SJCRH30 (cell line): ENCODE measurements at regions not wholly inside any gene's neighbourhood (a gene's known extent, or its start where the extent isn't known, plus 50 kb on each side); places are given as distances from the start of the nearest gene placed in this dataset.
A peak's percentile ranks its signal among the peaks of the same experiment; 100 is the strongest.

Experiments
- DNase-seq, 2 experiments: peaks; one replicate each; pipeline ENCODE4 v3.0.0-alpha.2; 2015 to 2020
- H3K27ac ChIP-seq: fragments of 250-450 bp; sonication (Bioruptor Pico); 2 replicates; pipeline ENCODE4 v1.5.1; 2020; ENCODE audit warnings: mild to moderate bottlenecking, moderate library complexity
- H3K27me3 ChIP-seq: fragments of 250-450 bp; sonication (Bioruptor Pico); 2 replicates; pipeline ENCODE4 v1.5.1; 2020; ENCODE audit warnings: mild to moderate bottlenecking, moderate library complexity
- H3K36me3 ChIP-seq: fragments of 250-450 bp; sonication (Bioruptor Pico); 2 replicates; pipeline ENCODE4 v1.5.1; 2020; ENCODE audit warnings: mild to moderate bottlenecking, moderate library complexity
- H3K4me1 ChIP-seq: fragments of 250-450 bp; sonication (Bioruptor Pico); 2 replicates; pipeline ENCODE4 v1.5.1; 2020; ENCODE audit warnings: mild to moderate bottlenecking, moderate library complexity
- H3K4me3 ChIP-seq: fragments of 250-450 bp; sonication (Bioruptor Pico); 2 replicates; pipeline ENCODE4 v1.5.1; 2020; ENCODE audit warnings: mild to moderate bottlenecking, moderate library complexity
- H3K9me3 ChIP-seq: fragments of 250-450 bp; sonication (Bioruptor Pico); replicated peaks from 2 replicates; pipeline ENCODE4 v1.5.1; 2020; ENCODE audit warnings: mild to moderate bottlenecking, moderate library complexity

GRCh38 chr5:24750355-24750754 is 105.6 kb upstream of the CDH10 start:
- Histone ChIP-seq H3K9me3 (no peaks in the 10 kb centered on the region), H3K36me3 (no peaks in the 10 kb centered on the region), H3K27ac (no peak overlapping the region), H3K4me1 (no peaks in the 10 kb centered on the region), H3K4me3 (no peak overlapping the region), H3K27me3 (no peaks in the 10 kb centered on the region)
- DNase-seq, result no peak

DNA sequence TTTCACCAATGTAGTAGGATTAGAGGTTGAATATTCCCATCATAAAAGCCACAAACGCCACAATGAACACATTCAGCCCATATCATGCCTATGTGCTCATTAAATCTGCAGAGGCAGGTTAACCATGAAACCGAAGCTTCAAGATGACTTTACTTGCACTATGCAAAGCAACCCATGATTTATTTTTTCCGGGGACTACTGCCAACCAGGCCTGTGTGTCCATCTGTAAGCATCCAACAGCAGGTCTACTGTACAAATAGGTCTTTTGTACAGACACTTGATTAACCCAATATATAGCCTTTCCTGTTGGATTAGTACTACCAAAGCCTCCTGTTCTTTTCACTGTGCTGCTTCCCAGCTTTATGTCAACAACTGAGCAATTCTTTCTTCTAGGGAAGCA is 104.9 kb upstream of the CDH10 start:
- H3K4me1 ChIP-seq, result no peaks in the 10 kb centered on the region
- no peaks in the 10 kb centered on the region for H3K36me3 ChIP-seq
- DNase-seq, result no peak

DNA sequence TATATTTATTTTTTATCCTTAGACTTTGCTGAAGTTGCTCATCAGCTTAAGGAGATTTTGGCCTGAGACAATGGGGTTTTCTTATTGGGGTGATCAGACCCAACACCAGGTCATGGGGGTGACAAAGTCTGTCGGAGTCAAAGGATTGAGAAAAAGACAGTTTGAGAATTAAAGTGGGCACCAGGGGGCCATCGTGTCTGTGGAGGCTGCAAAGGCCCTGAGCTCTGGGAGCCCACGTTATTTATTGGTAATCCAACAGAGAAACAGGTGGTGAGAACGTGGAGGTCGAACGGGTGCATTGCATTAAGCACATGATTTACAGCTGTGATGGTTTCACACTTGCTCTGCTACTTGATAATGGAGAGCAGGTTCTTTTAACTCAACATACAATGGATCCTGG is 102.5 kb upstream of the CDH10 start:
- peak in 1 of 2 experiments; percentile 4 for DNase-seq
- Histone ChIP-seq H3K36me3 (no peaks in the 10 kb centered on the region), H3K4me3 (no peak overlapping the region), H3K9me3 (no peaks in the 10 kb centered on the region), H3K27me3 (no peaks in the 10 kb centered on the region), H3K27ac (no peak overlapping the region), H3K4me1 (no peaks in the 10 kb centered on the region)

More for the DNA sequence above, 104.9 kb upstream of the CDH10 start:
- Histone ChIP-seq H3K27ac (no peak overlapping the region), H3K4me3 (no peak overlapping the region), H3K27me3 (no peaks in the 10 kb centered on the region), H3K9me3 (no peaks in the 10 kb centered on the region)

DNA sequence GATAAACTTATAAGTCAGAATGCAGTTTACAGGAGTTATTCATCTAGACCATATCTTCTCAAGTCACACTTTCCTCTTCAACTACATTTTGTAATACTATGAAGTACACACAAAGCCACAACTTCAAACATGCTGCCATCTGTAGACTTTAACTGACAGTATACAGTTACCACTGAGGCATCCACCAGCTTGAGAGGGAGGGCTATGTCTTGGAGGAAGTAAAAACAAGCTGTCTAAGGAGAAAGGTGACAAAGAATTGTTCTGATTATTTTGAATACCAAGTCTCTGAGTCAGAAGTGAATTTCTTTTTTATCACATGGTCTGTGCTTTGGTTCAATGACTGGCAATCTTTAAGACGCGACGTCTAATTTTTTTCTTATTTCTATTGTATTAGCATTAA is 97.6 kb upstream of the CDH10 start:
- DNase-seq, result no peak
- H3K36me3 ChIP-seq, result no peaks in the 10 kb centered on the region
- no peak overlapping the region for H3K27ac ChIP-seq
- no peaks in the 10 kb centered on the region for H3K27me3 ChIP-seq
- H3K9me3 ChIP-seq, result no peaks in the 10 kb centered on the region
- no peak overlapping the region for H3K4me3 ChIP-seq
- no peaks in the 10 kb centered on the region for H3K4me1 ChIP-seq

GRCh38 chr5:24737163-24737562 is 92.4 kb upstream of the CDH10 start:
- Histone ChIP-seq H3K36me3 (no peaks in the 10 kb centered on the region), H3K4me3 (no peak overlapping the region), H3K4me1 (no peaks in the 10 kb centered on the region), H3K9me3 (no peaks in the 10 kb centered on the region), H3K27ac (no peak overlapping the region), H3K27me3 (no peaks in the 10 kb centered on the region)
- DNase-seq, result no peak

- no peaks in the 10 kb centered on the region for H3K9me3 ChIP-seq
- H3K4me1 ChIP-seq, result no peaks in the 10 kb centered on the region
- H3K4me3 ChIP-seq, result no peak overlapping the region
- no peak overlapping the region for H3K27ac ChIP-seq
- H3K27me3 ChIP-seq, result no peaks in the 10 kb centered on the region
- DNase-seq, result no peak
- no peaks in the 10 kb centered on the region for H3K36me3 ChIP-seq
Measured at GRCh38 chr5:24735284-24735683, 90.5 kb upstream of the CDH10 start.

GRCh38 chr5:24732184-24732583 is 87.4 kb upstream of the CDH10 start:
- no peak overlapping the region for H3K4me3 ChIP-seq
- H3K27me3 ChIP-seq, result no peaks in the 10 kb centered on the region
- H3K27ac ChIP-seq, result no peak overlapping the region
- no peak for DNase-seq
- no peaks in the 10 kb centered on the region for H3K36me3 ChIP-seq
- no peaks in the 10 kb centered on the region for H3K4me1 ChIP-seq
- no peaks in the 10 kb centered on the region for H3K9me3 ChIP-seq

DNA sequence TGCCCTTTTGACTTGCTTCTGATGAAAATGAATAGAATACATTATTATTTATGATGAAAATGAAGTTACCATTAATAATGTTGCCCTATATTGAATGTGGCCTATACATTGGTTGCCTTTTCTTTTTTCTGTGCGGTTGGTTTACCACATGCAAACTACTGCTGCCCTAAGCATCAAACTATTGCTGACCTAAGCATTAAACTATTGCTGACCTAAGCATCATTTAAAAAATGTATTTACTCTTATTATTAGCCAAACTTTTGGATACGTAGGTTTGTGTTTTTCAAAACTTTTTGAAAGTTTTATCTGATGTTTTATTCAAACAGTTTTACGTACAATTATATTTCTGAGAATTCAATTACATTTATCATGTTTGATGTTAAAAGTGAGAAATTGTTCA is 76.0 kb upstream of the CDH10 start:
- Histone ChIP-seq H3K27me3 (no peaks in the 10 kb centered on the region), H3K9me3 (no peaks in the 10 kb centered on the region), H3K36me3 (no peaks in the 10 kb centered on the region), H3K27ac (no peak overlapping the region), H3K4me1 (no peaks in the 10 kb centered on the region), H3K4me3 (no peak overlapping the region)
- DNase-seq, result no peak

DNA sequence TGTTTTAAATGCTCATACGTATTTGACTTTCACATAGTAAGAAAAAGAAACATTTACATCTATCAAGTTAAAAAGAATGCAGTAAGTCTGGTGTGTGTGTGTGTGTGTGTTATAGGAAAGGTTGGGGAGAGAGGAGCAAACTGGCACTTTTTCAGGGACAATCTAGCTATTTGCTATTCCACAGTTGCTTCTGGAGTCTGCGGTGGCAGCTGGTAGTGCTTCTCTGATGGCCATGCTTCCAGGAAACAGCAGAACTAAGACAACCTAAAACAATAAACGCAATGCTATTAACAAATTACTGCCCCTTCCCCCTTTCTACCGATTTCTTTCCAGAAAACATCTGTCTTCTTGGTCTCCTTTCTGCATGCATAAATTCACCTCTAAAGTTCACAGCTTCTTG is 70.0 kb upstream of the CDH10 start:
- no peak overlapping the region for H3K27ac ChIP-seq
- no peak overlapping the region for H3K4me3 ChIP-seq
- no peak for DNase-seq
- H3K9me3 ChIP-seq, result no peaks in the 10 kb centered on the region
- no peaks in the 10 kb centered on the region for H3K4me1 ChIP-seq
- H3K27me3 ChIP-seq, result no peaks in the 10 kb centered on the region
- no peaks in the 10 kb centered on the region for H3K36me3 ChIP-seq

- no peak for DNase-seq
- no peaks in the 10 kb centered on the region for H3K9me3 ChIP-seq
- no peaks in the 10 kb centered on the region for H3K27me3 ChIP-seq
- no peak overlapping the region for H3K4me3 ChIP-seq
- H3K4me1 ChIP-seq, result no peaks in the 10 kb centered on the region
- H3K27ac ChIP-seq, result no peak overlapping the region
- no peaks in the 10 kb centered on the region for H3K36me3 ChIP-seq
Measured at GRCh38 chr5:24712947-24713346, 68.2 kb upstream of the CDH10 start.

DNA sequence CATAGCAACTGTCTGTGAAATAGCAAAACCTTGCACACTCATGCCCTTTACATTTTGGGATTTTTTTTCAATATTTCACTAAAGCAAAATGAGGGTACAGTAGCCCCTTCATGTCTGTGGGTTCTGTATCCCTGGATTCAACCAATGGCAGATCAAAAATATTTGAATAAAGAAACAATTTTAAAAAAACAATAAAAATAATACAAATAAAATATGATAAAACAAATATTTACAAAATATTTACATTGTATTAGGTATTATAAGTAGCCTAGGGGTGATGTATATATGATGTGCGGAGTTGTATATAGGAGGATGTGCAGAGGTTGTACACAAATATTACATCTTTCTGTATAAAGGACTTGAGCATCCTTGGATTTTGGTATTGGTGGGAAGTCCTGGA is 67.3 kb upstream of the CDH10 start:
- no peak overlapping the region for H3K4me3 ChIP-seq

GRCh38 chr5:24703934-24704333 is 59.2 kb upstream of the CDH10 start:
- H3K36me3 ChIP-seq, result no peaks in the 10 kb centered on the region
- no peaks in the 10 kb centered on the region for H3K4me1 ChIP-seq
- no peak for DNase-seq
- H3K9me3 ChIP-seq, result no peaks in the 10 kb centered on the region
- no peak overlapping the region for H3K27ac ChIP-seq
- H3K4me3 ChIP-seq, result no peak overlapping the region
- H3K27me3 ChIP-seq, result no peaks in the 10 kb centered on the region

More for the DNA sequence above, 67.3 kb upstream of the CDH10 start:
- DNase-seq, result no peak
- Histone ChIP-seq H3K4me1 (no peaks in the 10 kb centered on the region), H3K27ac (no peak overlapping the region), H3K9me3 (no peaks in the 10 kb centered on the region), H3K27me3 (no peaks in the 10 kb centered on the region), H3K36me3 (no peaks in the 10 kb centered on the region)
